Fibroblast of skin of right quadriceps (primary cell): ENCODE measurements at regions not wholly inside any gene's neighbourhood (a gene's known extent, or its start where the extent isn't known, plus 50 kb on each side); places are given as distances from the start of the nearest gene placed in this dataset.
"Not testable (repeated sequence)": the region's sequence is repeated elsewhere in the genome, so short reads cannot be mapped to it uniquely, and the experiment has no call there.

ENCODE experiments used
- DNase-seq: peaks from one replicate; pipeline ENCODE4 v3.0.0-alpha.2; 2013

DNA sequence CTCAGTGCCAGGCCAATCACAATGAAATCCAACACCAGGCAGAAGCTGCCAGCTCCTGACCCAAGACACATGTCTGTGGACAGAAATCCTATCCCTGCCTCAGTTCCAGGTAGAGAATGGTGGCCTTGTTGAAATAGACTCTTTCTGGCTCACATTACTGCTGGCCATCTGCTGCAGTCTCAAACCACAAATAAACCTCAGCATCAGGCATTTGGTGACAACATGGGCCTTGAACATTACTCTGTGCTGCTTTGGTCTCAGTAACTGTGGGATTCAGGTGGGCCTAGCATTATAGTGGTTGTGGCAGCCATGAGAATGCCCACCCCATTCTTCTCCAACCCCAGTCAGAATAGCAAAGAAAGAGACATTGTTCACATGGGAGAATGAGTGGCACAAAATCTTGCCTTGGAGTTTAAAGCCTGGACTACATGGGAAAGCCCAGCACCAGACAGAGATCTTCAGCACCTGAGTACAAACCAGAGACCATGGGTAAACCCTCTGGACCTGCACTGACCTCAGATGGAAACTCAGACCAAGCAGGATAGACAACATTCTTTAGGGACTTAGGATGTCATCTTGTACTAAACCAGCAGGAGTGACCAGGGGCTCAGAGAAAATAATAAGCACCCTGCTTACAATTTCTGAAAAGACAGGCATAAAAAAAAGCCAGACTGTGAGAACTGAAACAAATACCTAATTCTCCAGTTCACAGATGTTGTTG, 50.4 kb upstream of the TRAM1L1 start:
- no peak for DNase-seq

DNA sequence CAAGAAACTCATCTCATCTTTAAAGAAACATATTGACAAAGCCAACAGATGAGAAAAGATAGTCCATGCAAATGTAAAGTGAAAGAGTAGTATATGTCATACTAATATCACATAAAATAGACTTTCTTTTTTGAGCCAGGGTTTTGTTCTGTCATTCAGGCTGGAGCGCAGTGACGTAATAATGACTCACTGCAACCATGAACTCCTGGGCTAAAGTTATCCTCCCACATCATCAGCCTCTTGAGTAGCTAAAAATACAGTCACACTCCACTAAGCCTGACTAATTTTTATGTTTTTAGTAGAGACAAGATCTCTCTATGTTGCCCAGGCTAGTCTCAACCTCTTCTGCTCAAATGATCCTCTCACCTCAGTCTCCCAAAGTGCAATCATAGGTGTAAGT, 51.8 kb upstream of the TRAM1L1 start:
- peak; percentile 83 for DNase-seq

DNA sequence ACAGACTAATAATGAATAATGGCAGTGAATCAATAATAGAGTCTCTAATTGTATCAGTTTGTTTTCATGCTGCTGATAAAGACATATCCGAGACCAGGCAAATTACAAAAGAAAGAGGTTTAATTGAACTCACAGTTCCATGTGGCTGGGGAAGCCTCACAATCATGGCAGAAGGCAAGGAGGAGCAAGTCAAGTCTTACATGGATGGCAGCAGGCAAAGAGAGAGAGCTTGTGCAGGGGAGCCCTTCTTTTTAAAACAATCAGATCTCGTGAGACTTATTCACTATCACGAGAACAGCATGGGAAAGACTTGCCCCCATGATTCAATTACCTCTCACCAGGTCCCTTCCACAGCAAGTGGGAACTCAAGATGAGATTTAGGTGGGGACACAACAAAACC, 53.4 kb upstream of the TRAM1L1 start:
- DNase-seq: not testable (repeated sequence)

DNA sequence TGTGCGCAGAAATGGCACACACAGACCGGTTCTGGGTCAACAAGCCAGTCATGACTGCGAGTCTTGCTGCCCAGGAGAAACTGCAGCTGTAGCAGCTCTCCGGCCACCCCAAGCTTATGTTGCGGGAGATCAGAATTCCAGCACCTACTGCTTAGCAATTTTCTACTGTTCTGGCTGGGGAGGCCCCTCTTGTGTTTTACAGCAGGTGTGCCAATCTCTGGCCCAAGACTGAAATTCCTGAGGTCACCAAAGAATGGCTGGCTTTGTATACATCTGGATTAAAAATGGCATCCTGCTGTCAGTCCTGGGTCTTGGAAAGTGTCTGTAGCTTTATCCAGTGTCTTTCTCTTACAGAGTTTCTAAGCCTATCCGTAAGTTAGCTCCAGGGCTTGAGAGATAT, 68.9 kb upstream of the TRAM1L1 start:
- DNase-seq: no peak

DNA sequence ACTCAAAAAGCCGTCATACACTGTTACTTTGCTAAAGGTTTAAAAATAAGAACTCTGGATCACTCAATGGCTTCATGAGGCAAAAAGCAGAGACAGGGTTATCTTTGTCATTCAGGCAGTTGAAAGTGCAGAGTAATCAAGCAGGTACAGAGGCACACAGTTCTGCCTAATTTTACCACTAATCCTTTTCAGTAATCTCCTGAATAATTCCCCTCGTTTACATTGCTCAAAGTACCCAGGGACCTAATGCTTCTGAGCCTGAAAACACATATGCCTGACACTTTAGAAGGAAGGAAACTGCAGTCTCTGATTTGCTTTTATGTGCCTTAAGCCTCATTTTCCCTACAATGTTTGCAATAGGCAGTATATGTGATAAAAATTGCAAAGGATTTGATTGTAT, 71.4 kb upstream of the TRAM1L1 start:
- DNase-seq: no peak

DNA sequence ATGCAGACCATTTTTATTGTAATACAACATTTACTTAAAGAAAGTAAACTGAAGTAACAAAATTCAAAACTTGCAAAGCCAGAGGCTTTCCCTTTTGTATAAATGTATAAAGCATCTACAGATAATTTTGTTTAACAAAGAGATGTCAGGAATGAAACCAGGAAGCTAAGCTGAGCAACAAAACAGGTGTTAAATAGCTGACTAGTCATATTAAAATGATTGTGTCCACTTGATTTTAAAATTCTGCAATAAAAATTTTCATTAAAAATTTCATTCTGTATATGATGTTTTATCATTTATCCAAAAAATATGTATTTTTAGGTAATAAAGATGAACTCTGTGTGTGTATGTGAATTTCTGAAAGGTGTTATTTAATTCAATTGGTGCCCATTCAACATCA, 72.0 kb upstream of the TRAM1L1 start:
- no peak for DNase-seq

DNA sequence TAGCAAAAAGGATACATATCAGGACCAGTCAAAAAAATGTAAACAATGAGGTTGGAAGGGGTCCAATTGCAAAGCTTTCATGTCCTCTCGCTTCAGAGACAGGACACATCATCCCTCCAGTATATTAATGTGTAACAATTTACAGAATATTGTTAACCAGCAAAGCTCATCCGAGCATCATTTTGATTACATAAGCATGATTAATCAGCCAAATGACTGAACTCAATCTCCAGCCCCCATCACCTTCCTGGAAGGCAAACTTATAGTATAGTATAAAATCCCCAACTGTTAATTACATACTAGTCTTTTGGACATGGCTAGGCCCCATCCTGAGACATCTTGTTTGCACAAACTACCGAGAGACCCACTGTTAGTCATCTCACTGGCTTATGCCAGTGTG, 77.6 kb upstream of the TRAM1L1 start:
- DNase-seq: no peak

DNA sequence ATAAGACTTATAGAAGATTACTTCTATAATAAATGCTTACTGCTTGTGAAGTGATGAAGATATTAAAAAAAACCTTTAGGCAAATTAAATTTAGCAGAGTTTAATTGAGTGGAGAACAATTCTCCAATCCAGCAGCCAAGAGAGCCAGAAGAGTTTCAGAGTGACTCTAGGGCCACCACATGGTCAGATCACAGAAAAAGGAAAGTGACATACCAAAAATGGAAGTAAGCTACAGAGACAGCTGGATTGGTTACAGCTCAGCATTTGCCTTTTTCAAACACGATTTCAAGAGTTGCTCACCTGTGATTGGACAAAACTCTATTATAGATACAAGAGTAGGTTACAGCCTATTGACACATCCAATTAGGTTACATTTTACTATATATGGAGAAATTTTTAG, 79.0 kb upstream of the TRAM1L1 start:
- no peak for DNase-seq

DNA sequence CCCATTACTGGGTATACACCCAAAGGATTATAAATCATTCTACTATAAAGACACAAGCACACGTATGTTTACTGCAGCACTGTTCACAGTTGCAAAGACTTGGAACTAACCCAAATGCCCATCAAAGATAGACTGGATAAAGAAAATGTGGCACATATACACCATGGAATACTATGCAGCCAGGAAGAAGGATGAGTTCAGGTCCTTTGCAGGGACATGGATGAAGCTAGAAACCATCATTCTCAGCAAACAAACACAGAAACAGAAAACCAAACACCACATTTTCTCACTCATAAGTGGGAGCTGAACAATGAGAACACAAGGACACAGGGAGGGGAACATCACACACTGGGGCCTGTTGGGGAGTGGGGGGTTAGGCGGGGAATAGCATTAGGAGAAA, 90.0 kb upstream of the TRAM1L1 start:
- not testable (repeated sequence) for DNase-seq

DNA sequence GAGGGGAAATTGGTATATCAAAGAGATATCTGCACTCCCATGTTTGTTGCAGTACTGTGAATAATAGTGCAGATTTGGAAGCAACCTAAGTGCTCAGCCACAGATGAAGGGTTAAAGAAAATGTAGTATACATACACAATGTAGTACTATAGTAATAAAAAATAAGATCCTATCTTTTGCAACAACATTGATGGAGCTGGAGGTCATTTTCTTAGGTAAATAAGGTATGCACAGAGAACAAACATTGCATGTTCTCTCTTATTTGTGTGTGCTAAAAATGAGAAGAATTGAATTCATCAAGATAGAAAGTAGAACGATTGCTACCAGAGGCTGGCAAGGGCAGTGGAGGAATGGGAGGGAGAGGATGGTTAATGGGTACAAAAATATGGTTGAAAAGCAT, 117.9 kb upstream of the TRAM1L1 start:
- DNase-seq: no peak

DNA sequence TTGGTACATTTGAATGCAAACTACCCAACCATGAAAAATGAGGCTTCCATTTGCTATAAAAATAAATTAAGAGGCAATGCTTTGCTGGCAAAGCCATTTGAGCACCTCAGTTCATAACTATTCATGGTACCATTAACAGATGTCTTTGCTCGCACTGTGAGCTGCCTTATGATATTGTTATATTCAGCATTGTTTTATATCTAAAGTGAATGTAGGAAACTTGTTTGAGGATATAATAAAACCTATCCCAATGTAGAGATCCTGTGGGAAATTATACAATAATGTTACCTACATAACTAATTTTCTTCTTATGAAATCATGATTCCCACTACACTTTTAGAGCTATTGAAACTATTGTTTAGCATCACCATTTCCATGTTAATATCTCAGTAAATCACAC, 125.2 kb upstream of the TRAM1L1 start:
- DNase-seq: no peak

DNA sequence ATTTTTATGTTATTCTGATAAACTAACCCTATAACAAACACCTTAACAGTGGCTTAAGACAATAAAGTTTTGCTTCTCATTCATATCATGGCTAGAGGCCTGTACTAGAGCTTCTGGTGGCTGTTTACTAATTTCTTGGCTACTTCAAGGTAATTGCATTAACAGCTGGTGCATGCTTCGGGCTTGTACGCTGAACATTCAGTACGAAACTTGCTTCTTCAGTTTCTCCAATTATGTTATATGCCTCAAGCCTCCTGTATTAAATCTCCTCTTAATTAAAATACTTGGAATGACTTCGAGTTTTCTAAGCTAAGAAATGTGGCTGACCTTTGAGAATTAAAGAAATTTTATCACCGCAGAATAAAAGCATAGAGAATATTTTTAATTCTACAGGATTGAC, 138.9 kb upstream of the TRAM1L1 start:
- DNase-seq: no peak

DNA sequence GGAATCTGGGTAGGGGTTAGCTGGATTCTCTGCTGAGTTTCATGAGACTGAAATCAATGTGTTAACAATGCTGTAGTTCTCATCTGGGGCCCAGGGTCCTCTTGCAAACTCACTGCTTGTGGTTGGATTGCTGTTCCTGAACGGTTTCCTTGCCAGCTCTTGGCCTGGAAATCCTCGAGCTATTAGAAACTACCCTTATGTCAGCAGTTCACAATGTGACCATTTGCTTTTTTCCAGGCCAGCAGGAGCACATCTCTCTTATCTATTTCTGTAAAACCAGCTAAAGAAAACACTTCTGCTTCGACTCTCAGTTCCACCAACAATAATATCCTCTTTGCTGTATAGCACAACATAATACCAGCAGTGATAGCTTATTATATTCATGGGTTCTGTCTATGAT, 140.1 kb upstream of the TRAM1L1 start:
- DNase-seq: no peak

DNA sequence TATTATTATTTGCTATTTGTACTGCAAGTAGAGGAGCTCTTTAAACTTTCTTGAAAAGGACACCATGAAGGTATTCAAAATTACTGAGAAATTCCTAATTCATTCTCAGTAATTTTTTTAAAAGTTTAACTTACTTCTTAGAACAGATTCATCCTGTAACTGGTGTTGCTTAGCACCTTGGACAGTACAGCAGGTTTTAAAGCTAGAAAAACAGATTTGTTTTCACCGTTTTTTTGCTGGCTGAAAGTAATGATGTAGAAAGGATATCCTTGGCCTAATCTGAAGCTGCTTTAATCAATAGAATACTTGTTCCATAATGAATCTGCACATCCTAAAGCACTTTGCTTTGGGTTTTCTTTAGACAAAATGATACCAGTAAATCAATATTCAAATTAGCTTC, 142.5 kb upstream of the TRAM1L1 start:
- DNase-seq: no peak

DNA sequence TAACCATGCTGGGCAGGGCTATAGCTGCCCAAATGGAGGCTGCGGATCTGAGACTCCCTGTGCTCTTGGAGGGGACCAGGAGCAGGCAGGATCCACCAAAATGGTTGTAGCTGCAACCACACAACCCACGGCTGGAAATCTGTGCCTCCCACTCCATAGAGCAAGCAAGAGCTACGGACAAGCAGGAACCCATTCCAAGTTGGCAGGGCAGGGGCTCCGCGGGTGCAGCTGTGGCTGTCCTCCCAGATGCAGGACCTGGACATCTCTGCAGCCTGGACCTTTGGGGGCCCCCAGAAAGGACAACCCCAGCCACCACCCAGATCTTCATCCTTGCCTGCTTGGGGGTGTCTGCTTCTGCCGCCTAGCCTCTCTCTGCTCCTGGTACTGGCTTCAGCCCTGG, 154.1 kb upstream of the TRAM1L1 start:
- DNase-seq: no peak

DNA sequence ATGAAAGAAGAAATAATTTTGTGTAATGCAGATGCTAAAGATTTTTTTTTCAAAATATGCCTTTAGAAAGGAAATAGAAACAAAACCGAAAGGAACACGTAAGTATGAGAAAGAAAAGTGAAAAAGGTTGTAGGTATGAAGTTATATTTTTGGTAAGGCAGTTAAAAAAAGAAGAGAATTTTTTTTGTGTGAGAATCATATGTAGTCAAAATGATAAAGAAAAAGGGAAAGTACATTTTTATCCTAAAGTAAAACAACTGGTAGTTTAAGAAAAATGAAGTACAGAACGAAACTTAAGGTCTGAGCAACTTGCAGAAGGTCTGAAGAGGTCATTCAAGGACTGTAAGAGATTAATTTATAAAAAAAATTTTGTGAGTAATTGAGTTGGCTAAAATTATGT, 164.0 kb upstream of the TRAM1L1 start:
- DNase-seq: no peak

DNA sequence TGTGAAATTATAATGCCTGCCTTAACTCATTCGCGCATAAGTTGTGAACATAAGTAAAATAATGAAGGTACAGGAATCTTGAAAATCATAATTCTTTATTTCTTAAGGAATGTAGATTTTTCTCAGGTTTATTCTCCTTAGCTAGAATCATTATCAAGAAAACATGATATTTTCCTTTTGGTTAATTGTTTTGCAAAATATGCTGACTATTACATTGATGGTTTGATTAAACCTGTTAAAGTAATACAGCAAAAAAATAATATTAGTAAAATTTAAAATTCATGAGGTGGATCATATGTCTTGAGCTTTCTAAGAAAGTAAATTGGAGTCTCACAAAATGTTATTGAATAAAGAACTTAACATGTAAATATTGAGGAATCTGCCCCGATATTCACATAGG, 178.7 kb upstream of the TRAM1L1 start:
- DNase-seq: no peak

DNA sequence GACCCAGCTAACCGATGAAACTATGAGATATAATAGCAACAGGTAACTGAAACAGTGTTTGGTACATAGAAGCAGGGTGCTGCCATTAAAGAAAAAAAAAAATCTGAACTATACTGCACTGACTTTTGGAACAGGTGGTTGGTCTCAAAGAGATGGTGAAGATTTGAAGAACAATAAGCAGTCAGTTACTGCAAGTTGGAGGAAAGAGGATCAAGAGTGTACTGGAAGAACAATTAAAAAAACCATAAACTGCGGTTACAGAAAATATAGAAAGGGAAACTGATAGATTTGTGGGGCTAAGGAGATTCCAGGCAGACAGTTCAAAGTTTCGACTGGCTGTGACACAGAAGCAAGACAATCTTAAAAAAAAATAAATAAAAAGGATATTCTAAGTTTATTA, 181.9 kb upstream of the TRAM1L1 start:
- no peak for DNase-seq

DNA sequence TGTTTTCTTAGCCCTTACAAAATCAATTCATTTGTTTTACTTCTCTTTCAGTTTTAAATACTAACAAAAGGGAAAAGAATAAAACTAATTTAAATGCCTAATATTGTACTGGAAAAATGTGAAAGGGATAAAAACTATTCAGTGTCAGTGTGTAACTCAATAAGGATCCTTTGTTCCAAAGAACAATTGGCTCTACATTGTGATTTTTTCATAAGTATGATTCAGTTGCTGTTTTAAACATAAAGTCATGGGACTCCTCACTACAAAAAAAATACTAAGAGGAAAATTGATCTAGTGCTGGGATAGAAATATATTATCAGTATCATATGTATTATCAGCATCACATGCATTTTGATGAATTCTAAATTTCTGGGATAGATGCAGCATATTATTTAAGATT, 199.4 kb upstream of the TRAM1L1 start:
- no peak for DNase-seq

DNA sequence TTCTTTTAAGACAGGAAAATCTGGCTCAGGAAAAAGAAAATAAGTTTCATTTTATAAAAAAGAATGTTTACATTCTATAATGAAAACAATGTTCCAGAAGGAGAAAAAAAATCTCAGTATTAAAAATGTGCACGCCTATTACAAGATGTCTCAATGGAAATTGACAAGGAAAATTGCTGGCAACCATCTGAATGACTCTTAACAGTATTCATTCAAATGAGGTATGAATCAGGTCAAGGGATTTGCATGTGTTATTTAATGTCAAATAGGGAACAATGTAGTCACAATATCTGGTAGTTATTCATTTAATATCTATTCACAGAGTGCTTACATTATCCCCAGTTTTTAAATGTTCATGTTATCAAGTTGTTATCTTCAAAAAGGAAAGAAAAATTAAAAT, 208.4 kb upstream of the TRAM1L1 start:
- DNase-seq: no peak

DNA sequence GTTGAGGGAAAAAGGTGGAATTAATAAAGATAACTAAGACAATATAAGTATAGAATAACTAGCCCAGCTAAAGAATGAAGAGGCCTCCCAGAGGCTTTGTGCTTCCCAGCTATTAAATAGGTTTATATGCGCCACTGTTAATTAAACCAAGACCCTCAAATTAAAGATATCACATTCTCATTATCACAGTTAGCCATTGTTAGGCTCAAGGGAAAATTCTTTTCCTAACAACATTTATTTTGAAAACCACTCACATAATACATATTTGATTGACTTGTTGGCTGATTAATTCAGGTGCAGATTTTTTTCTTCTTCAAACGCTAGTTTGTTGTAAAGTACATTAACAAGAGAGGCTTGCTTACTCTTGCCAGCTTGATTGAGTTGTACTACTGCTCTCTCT, 216.8 kb upstream of the TRAM1L1 start:
- DNase-seq: no peak

DNA sequence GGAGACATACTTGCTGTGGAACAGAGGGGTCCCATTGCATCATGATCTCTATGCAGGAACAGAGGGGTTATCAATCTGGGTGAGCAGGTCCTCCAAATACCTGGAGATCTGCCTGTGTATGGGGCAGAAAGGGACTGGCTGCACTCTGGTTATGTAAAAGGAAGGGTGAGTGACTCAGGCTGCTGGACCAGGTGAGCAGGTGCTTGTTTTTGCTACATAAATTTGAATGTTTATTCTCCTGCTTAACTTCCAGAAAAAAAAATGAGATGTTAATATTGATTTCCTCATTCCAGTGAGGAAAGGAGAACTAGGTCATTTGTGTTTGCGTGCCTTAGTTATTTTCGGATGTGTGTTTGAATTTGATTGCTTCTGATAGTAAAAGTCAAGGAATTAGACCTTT, 225.8 kb upstream of the TRAM1L1 start:
- DNase-seq: no peak

DNA sequence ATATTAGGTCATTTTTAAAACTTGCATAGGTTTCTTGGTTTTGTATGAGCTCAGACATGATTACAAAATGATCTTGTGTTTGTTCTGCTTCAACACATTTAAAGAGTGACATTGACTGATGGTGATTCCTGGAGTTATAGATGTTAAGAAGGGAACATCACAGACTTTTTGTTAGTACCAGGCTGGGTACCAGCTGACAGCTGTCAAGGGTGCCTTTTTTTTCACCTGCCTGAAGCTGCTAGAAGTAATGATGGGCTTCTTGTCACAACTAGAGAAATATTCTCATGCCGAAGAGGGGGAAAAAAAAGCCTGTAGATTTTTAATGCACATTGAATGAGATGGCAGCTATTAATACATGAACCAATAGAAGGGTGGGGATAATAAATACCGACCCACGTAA, 226.6 kb upstream of the TRAM1L1 start:
- no peak for DNase-seq

DNA sequence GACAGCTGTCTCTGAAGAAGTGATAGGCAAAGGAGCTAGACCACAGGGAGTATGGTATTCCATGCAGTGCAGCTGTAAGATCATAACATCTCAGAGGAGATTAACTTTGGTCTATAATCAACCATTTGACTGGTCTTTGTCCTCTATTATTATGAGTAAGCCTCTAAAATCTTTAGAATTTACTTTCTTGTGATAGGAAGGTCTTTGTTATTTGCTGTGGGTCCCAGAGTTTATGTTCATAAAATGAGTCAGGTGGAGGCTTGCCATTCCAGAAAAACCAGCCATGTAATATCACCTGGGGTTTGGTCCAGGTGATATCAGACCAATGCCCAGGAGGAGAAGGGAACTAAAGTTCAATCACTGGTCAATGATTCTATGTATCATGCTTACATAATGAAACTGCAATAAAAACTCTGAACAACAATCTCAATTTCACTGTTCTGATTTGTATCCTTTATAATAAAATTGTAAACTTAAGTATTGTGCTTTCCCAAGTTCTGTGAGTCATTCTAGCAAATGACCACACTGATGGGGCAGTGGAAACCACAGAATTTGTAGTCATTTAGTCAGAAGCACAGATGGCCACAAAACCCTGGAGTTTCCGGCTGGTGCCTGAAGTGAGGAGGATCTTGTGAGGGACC, 239.6 kb upstream of the TRAM1L1 start:
- DNase-seq: peak; percentile 71

DNA sequence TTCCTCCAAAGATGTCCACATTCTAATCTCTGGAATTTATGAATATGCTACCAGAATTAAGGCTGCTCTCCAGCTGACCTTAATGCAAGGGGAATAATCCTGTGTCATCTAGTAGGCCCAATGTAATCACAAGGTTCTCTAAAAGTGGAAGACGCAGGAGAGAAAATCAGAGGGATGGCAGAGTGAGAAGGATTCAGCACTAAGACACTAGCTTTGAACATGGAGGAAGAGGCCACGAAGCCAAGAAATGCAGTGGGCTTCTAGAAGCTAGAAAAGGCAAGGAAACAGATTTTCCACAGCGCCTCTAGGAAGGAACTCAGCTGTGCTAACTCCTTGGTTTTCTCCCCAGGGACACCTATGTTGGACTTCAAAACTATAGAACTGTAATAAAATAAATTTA, 240.7 kb upstream of the TRAM1L1 start:
- DNase-seq: no peak
